ENCODE measurements at regions not wholly inside any gene's neighbourhood (a gene's known extent, or its start where the extent isn't known, plus 50 kb on each side); places are given as distances from the start of the nearest gene placed in this dataset.
"Not testable (repeated sequence)": the region's sequence is repeated elsewhere in the genome, so short reads cannot be mapped to it uniquely, and the experiment has no call there.

- no peak for DNase-seq (ENCODE audit: low read depth)
Measured at GRCh38 chr6:19547507-19547906, 289.7 kb upstream of the ID4 start.

- DNase-seq (ENCODE audit: low read depth), result no peak
Measured at GRCh38 chr6:19549109-19549508, 288.1 kb upstream of the ID4 start.

- DNase-seq (ENCODE audit: low read depth), result no peak
Measured at GRCh38 chr6:19550380-19550779, 286.8 kb upstream of the ID4 start.

- no peak for DNase-seq (ENCODE audit: low read depth)
Measured at GRCh38 chr6:19551611-19552010, 285.6 kb upstream of the ID4 start.

GRCh38 chr6:19552076-19552475, 285.1 kb upstream of the ID4 start:
- DNase-seq (ENCODE audit: low read depth), result no peak

- DNase-seq (ENCODE audit: low read depth), result no peak
Measured at GRCh38 chr6:19552588-19552987, 284.6 kb upstream of the ID4 start.

GRCh38 chr6:19554356-19555225, 282.6 kb upstream of the ID4 start:
- no peak for DNase-seq (ENCODE audit: low read depth)

- no peak for DNase-seq (ENCODE audit: low read depth)
Measured at GRCh38 chr6:19557191-19557590, 280.0 kb upstream of the ID4 start.

GRCh38 chr6:19558201-19558600, 279.0 kb upstream of the ID4 start:
- DNase-seq (ENCODE audit: low read depth), result no peak

- no peak for DNase-seq (ENCODE audit: low read depth)
Measured at GRCh38 chr6:19558934-19559333, 278.2 kb upstream of the ID4 start.

- no peak for DNase-seq (ENCODE audit: low read depth)
Measured at GRCh38 chr6:19562468-19562867, 274.7 kb upstream of the ID4 start.

GRCh38 chr6:19569563-19569962, 267.6 kb upstream of the ID4 start:
- no peak for DNase-seq (ENCODE audit: low read depth)

GRCh38 chr6:19571176-19571575, 266.0 kb upstream of the ID4 start:
- DNase-seq (ENCODE audit: low read depth), result no peak

- DNase-seq (ENCODE audit: low read depth), result no peak
Measured at GRCh38 chr6:19578481-19578880, 258.7 kb upstream of the ID4 start.

GRCh38 chr6:19584207-19584606, 253.0 kb upstream of the ID4 start:
- not testable (repeated sequence) for DNase-seq (ENCODE audit: low read depth)

GRCh38 chr6:19587238-19587942, 249.8 kb upstream of the ID4 start:
- DNase-seq (ENCODE audit: low read depth), result no peak

- DNase-seq (ENCODE audit: low read depth), result no peak
Measured at GRCh38 chr6:19590501-19591131, 246.6 kb upstream of the ID4 start.

GRCh38 chr6:19597809-19598320, 239.3 kb upstream of the ID4 start:
- DNase-seq (ENCODE audit: low read depth), result no peak

- no peak for DNase-seq (ENCODE audit: low read depth)
Measured at GRCh38 chr6:19599796-19600464, 237.2 kb upstream of the ID4 start.

GRCh38 chr6:19602434-19603013, 234.6 kb upstream of the ID4 start:
- no peak for DNase-seq (ENCODE audit: low read depth)

GRCh38 chr6:19603721-19604120, 233.4 kb upstream of the ID4 start:
- no peak for DNase-seq (ENCODE audit: low read depth)

GRCh38 chr6:19605624-19606023, 231.5 kb upstream of the ID4 start:
- no peak for DNase-seq (ENCODE audit: low read depth)
